Loucy (cell line): ENCODE measurements at regions not wholly inside any gene's neighbourhood (a gene's known extent, or its start where the extent isn't known, plus 50 kb on each side); places are given as distances from the start of the nearest gene placed in this dataset.

ENCODE experiments used
- H2AFZ ChIP-seq: fragments of 200-600 bp; sonication (generic); 2 replicates; pipeline ENCODE4 v1.6.0; 2016; ENCODE audit warnings: antibody characterized with exemption, mild to moderate bottlenecking, low read length, moderate library complexity
- H3F3A ChIP-seq: fragments of 200-600 bp; 2 replicates; pipeline ENCODE4 v1.6.0; 2016; ENCODE audit warnings: antibody characterized with exemption, low read depth, mild to moderate bottlenecking
- H3K27me3 ChIP-seq: fragments of 200-600 bp; sonication (generic); 2 replicates; pipeline ENCODE4 v1.6.1; 2014; ENCODE audit warnings: low read length, mild to moderate bottlenecking; ENCODE audit not compliant: insufficient read depth, poor library complexity, severe bottlenecking
- H3K36me3 ChIP-seq: fragments of 200-600 bp; sonication (generic); 2 replicates; pipeline ENCODE4 v1.6.1; 2016; ENCODE audit warnings: low read length; ENCODE audit not compliant: insufficient read depth
- H3K4me1 ChIP-seq: fragments of 200-600 bp; sonication (generic); 2 replicates; pipeline ENCODE4 v1.5.1; 2014; ENCODE audit warnings: low read length, mild to moderate bottlenecking; ENCODE audit not compliant: insufficient read depth, poor library complexity, severe bottlenecking
- H3K4me2 ChIP-seq: fragments of 200-600 bp; sonication (generic); 2 replicates; pipeline ENCODE4 v1.6.0; 2014; ENCODE audit warnings: antibody characterized with exemption, low read length, low read depth, mild to moderate bottlenecking; ENCODE audit not compliant: poor library complexity, severe bottlenecking
- H3K4me3 ChIP-seq: fragments of 200-600 bp; sonication (generic); 2 replicates; pipeline ENCODE4 v1.5.1; 2014; ENCODE audit warnings: low read length, mild to moderate bottlenecking, mixed read lengths; ENCODE audit not compliant: poor library complexity, severe bottlenecking
- H3K79me2 ChIP-seq: fragments of 200-600 bp; sonication (generic); 2 replicates; pipeline ENCODE4 v1.6.1; 2014; ENCODE audit warnings: low read length; ENCODE audit not compliant: insufficient read depth
- H3K9ac ChIP-seq: fragments of 200-600 bp; sonication (generic); 2 replicates; pipeline ENCODE4 v1.6.0; 2014; ENCODE audit warnings: mild to moderate bottlenecking, low read depth, low read length, moderate library complexity; ENCODE audit not compliant: poor library complexity, severe bottlenecking
- H3K9me2 ChIP-seq: fragments of 200-600 bp; sonication (generic); replicated peaks from 2 replicates; pipeline ENCODE4 v1.6.1; 2016; ENCODE audit warnings: low read depth, low read length, mixed read lengths
- H3K9me3 ChIP-seq: fragments of 200-600 bp; sonication (generic); 2 replicates; pipeline ENCODE4 v1.6.1; 2014; ENCODE audit warnings: mild to moderate bottlenecking, antibody characterized with exemption, low read length, low read depth; ENCODE audit not compliant: insufficient read depth
- H4K20me1 ChIP-seq: fragments of 200-600 bp; sonication (generic); 2 replicates; pipeline ENCODE4 v1.6.0; 2014; ENCODE audit warnings: antibody characterized with exemption, low read length, mild to moderate bottlenecking; ENCODE audit not compliant: insufficient read depth, poor library complexity, severe bottlenecking
- EZH2phosphoT487 ChIP-seq: fragments of 200-600 bp; IDR thresholded peaks from 2 replicates; pipeline ENCODE4 v1.6.1; 2018; ENCODE audit warnings: antibody characterized with exemption, mild to moderate bottlenecking, moderate library complexity, borderline replicate concordance
- TF ChIP-seq, protein P1 (sequence below): fragments of 200-600 bp; sonication (generic); conservative IDR thresholded peaks from 2 replicates; pipeline ENCODE4 v1.5.1; 2014; ENCODE audit warnings: mild to moderate bottlenecking, antibody characterized with exemption, low read length

DNA sequence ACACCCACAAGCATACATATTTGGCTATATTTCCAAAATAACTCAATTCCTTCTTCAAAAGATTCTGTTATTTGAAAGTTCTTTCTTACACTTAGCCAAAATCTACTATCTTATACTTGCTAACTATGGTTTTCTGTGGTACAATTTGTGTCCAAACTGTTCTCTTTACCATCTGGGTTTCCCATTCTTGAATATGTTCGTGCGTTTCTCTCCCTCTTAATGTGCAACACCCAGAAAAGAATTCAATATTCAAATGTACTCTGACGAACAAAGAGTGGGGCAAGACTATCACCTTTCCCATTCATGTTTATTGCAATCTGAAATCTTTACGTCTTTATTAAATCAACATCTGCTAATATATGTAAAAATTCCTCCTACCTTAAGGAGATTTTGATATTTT is 912.7 kb downstream of the FAT4 start:
- no peaks in the 10 kb centered on the region for H3K36me3 ChIP-seq
- H3F3A ChIP-seq = no peaks in the 10 kb centered on the region
- no peaks in the 10 kb centered on the region for H3K9me3 ChIP-seq
- H3K4me2 ChIP-seq = no peak overlapping the region
- H3K9me2 ChIP-seq = no peaks in the 10 kb centered on the region
- no peaks in the 10 kb centered on the region for H3K27me3 ChIP-seq
- TF ChIP-seq, protein P1, sequence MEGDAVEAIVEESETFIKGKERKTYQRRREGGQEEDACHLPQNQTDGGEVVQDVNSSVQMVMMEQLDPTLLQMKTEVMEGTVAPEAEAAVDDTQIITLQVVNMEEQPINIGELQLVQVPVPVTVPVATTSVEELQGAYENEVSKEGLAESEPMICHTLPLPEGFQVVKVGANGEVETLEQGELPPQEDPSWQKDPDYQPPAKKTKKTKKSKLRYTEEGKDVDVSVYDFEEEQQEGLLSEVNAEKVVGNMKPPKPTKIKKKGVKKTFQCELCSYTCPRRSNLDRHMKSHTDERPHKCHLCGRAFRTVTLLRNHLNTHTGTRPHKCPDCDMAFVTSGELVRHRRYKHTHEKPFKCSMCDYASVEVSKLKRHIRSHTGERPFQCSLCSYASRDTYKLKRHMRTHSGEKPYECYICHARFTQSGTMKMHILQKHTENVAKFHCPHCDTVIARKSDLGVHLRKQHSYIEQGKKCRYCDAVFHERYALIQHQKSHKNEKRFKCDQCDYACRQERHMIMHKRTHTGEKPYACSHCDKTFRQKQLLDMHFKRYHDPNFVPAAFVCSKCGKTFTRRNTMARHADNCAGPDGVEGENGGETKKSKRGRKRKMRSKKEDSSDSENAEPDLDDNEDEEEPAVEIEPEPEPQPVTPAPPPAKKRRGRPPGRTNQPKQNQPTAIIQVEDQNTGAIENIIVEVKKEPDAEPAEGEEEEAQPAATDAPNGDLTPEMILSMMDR = no peak
- no peak for TF ChIP-seq EZH2phosphoT487
- no peak overlapping the region for H2AFZ ChIP-seq
- no peaks in the 10 kb centered on the region for H4K20me1 ChIP-seq
- H3K4me3 ChIP-seq = no peak overlapping the region
- no peaks in the 10 kb centered on the region for H3K79me2 ChIP-seq
- H3K9ac ChIP-seq = no peak overlapping the region
- H3K4me1 ChIP-seq = no peaks in the 10 kb centered on the region

DNA sequence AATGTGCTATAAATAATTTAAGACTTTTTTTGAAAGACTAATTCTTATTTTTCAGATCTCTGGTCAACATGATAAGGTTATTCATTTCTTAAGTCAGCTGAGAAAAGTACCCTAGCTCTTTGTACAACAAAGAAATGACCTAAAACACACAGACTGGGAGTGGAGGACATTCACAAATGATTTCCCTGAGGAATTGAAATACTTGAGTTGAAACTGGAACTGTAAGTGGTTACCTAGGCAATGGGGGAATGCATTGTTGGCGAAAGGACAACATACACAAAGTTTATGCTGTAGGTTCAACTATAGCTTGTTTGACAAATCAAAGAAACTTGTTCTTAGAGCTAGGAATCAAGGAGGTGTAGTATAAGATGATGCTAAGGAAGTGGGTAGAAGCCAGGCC is 915.5 kb downstream of the FAT4 start:
- Histone ChIP-seq H3K9me3 (no peaks in the 10 kb centered on the region), H3K4me1 (no peaks in the 10 kb centered on the region), H3K4me2 (no peak overlapping the region), H3F3A (no peaks in the 10 kb centered on the region), H3K9ac (no peak overlapping the region), H2AFZ (no peak overlapping the region), H3K9me2 (no peaks in the 10 kb centered on the region), H4K20me1 (no peaks in the 10 kb centered on the region), H3K36me3 (no peaks in the 10 kb centered on the region), H3K4me3 (no peak overlapping the region), H3K27me3 (no peaks in the 10 kb centered on the region), H3K79me2 (no peaks in the 10 kb centered on the region)
- TF ChIP-seq, protein P1 = no peak
- no peak for TF ChIP-seq EZH2phosphoT487

DNA sequence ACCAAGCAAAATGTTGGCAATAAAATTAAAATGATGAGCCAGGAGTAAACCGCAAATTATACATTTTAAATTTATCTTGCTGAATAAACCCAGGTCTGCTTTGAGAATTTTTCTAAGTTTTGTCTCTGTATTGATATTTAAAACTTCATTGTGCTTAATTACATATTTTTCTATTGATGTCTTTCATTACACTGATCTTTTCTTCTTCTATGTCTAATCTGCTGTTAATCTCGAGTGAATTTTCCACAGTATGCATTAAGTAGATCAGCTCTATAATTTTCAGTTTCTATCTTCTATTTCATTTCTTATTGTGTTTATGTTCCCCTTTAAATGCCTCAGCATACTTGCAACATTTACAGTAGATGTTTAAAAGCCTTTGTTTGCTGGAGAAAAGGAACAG is 918.7 kb downstream of the FAT4 start:
- Histone ChIP-seq H3K4me3 (no peak overlapping the region), H3K9ac (no peak overlapping the region), H3K36me3 (no peaks in the 10 kb centered on the region), H2AFZ (no peak overlapping the region), H3K9me3 (no peaks in the 10 kb centered on the region), H3K9me2 (no peaks in the 10 kb centered on the region), H3K27me3 (no peaks in the 10 kb centered on the region), H3K4me2 (no peak overlapping the region), H3K79me2 (no peaks in the 10 kb centered on the region), H3K4me1 (no peaks in the 10 kb centered on the region), H3F3A (no peaks in the 10 kb centered on the region), H4K20me1 (no peaks in the 10 kb centered on the region)
- TF ChIP-seq EZH2phosphoT487 = no peak

DNA sequence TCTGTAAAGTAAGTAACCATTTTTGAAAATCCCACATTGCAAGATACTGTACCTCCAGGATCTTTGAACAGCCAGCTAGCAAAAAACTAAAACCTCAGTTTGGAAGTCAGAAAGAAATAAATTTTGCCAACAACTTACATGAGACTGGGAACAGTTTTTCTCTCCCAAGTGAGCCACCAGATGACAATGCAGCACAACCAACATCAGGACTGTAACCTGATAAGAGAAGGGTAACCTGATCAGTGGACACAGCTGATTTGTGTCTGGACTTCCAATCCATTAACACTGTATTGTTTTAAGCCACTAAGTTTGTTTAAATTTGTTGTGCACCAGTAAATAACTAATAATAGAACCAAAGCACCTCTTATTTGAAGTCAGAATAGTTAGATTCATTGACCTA is 923.3 kb downstream of the FAT4 start:
- Histone ChIP-seq H3K9me3 (no peaks in the 10 kb centered on the region), H4K20me1 (no peaks in the 10 kb centered on the region), H3K4me2 (no peak overlapping the region), H3K27me3 (no peaks in the 10 kb centered on the region), H3K79me2 (no peaks in the 10 kb centered on the region), H3F3A (no peaks in the 10 kb centered on the region), H3K4me1 (no peaks in the 10 kb centered on the region), H2AFZ (no peak overlapping the region), H3K9ac (no peak overlapping the region), H3K4me3 (no peak overlapping the region), H3K9me2 (no peaks in the 10 kb centered on the region), H3K36me3 (no peaks in the 10 kb centered on the region)
- no peak for TF ChIP-seq EZH2phosphoT487
- TF ChIP-seq, protein P1 = no peak
